NCI-H510A (cell line): ENCODE measurements at regions not wholly inside any gene's neighbourhood (a gene's known extent, or its start where the extent isn't known, plus 50 kb on each side); places are given as distances from the start of the nearest gene placed in this dataset.

Experiments used
- DNase-seq: peaks from one replicate; lab custom pipeline; 2025; lab: John Stamatoyannopoulos, UW

DNA sequence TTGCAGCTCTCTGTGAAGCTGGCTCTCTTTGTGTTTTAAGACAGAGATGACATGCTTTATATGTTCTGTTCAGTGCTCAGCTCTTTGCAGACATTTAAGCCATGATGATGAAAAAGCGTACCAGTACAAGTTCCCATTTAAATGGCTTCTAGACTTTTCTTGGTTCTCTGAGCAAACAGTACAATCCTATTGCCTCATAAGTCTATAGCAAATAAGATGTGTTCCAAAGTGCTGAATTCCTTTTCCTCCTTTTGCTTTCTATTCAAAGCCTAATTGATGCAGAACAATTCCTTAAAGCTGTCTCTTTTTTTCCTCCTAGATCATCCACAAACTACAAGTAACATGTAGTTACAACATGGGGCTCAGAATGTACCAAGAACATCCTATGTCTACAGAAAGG, 168.8 kb upstream of the SPATS2L start:
- DNase-seq = no peak

DNA sequence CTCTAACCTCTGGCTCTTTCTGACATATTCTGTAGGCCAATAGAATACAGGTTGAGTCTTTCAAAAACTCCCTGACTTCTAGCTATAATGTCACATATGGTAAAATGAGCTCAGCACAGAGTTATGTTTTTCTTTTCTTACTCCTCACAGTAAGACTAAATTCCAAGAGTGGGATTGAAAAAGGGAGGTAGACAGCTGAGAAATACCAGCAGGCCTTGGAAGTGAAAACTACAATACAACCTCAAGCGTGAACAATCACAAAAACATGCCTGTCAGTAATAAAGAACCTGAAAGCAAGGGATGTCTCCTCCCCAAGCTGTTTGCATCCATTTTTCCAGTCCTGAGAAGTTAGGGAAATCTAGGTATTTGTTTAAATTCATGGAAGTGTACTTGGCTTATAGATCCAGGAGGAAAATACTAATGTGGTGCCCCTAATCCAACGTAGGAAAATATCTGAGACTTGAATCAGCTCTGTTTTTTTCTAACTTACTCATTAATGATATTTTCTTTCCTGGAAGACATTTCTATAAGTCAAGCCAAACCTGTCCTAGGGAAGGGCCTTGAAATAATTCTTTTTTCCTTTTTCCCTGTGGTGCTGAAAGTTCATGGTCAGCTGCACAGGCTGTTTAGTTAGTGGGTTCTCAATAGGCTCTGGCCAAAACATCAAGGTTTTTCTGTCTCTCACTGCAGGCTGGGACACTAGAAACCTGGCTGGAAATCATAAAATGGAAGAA, 167.9 kb upstream of the SPATS2L start:
- DNase-seq = no peak

DNA sequence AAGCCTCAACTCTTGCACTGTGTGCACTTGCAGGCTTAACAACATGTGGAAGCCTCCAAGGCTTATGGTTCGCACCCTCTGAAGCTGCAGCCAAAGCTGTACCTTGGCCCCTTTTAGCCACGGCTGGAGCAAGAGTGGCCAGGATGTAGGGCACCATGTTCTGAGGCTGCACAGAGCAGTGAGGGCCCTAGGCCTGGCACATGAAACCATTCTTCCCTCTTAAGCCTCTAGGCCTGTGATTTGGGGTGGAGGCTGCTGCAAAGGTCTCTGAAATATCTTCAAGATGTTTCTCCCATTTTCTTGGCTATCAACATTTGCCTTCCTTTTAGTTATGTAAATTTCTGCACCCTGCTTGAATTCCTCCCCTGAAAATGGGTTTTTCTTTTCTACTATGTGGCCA, 161.9 kb upstream of the SPATS2L start:
- no peak for DNase-seq

DNA sequence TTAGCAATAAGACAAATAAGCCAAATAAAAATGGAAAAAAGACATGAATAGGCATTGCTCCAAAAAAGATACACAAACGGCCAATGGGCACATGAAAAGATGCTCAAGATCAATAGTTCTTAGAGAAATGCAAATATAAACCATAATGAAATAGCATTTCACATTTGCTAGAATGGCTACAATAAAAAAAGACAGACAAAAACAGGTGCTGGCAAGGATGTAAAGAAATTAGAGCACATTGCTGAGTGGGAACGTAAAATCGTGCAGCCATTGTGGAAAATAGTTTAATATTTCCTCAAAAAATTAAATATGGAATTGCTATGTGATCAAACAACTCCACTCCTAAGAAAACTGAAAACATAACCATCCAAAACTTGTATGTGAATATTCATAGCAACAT, 160.0 kb upstream of the SPATS2L start:
- no peak for DNase-seq

DNA sequence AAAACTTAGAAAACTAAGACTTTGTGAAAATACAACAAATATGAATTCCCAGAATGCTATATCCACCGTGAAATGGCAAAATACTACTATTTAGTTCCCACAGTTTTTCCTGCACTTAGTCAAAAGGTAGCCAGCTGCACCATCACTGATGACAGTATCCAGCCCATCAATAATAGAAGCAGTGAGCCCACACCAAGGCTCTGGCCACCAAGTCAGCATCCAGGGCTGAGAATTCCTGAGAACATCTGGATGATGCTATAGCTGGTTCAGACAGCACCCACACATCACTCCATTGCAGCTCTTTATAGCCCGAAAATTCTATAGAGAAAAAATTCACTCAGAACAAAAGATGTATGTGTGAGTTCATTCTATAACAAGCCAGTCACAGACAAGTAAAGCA, 159.1 kb upstream of the SPATS2L start:
- no peak for DNase-seq

DNA sequence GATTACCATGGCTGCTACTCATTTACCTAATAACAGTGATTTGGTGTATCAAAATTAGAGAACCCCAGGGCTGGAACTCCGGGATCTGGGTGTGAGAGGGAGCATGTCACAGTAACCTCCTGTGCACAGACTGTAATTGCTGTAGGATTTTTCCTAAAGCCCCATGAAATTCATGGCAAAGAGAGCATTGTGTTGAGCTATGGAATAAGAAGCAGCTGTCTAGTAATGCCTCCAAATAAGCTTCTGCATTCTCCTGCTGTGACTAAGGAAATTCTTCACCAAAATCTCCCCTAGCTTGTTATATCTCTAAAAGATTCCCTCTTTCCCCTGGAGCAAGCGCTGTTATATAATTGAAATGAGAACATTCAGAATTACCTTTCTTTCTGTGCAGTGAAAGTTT, 158.1 kb upstream of the SPATS2L start:
- DNase-seq = no peak

DNA sequence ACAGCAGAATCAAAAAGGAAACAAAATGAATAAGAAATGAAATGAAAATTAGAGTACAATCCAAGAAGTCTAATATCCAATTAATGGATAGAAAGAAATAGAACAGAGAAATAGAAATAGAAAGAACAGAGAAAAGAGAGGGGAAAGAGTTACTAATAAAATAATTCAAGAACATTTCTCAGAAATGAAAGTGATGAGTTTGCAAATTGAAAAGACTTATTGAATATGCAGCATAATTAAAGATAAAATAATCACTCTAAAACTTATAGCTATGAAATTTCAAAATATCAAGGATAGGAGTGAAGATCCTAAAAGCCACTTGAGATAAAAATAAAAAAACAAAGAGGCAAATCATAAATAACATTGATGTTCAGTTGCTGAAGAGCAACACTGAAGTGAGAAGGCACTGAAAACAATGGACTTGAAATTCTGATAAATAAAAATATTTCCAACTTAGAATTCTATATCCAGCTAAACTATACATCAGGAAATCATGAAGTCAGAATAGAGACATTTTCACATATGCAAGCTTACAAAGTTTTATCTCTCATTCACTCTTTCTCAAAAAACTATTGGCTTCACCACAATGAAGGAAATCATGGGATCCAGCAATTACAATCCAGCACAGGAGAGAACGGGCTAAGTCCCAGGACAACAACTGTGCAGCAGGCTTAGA, 155.9 kb upstream of the SPATS2L start:
- no peak for DNase-seq

DNA sequence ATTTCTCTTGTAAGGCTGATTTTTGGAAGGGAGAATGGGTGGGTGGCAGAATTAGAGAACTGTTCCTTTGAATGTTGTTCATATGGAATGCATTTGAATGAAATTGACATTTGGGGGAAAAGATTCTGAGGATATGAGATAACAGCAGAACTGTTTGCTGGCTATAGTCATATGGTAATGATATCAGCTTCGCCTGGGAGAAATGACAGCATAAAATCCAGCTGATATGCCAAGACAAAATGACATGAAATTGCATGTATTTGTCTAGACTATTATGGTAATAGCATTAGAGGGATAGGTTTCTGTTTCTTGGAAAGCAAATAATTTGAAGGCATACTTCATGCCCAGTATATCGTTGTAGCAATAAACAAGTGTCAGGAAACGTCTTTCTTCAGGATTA, 150.8 kb upstream of the SPATS2L start:
- DNase-seq = no peak

DNA sequence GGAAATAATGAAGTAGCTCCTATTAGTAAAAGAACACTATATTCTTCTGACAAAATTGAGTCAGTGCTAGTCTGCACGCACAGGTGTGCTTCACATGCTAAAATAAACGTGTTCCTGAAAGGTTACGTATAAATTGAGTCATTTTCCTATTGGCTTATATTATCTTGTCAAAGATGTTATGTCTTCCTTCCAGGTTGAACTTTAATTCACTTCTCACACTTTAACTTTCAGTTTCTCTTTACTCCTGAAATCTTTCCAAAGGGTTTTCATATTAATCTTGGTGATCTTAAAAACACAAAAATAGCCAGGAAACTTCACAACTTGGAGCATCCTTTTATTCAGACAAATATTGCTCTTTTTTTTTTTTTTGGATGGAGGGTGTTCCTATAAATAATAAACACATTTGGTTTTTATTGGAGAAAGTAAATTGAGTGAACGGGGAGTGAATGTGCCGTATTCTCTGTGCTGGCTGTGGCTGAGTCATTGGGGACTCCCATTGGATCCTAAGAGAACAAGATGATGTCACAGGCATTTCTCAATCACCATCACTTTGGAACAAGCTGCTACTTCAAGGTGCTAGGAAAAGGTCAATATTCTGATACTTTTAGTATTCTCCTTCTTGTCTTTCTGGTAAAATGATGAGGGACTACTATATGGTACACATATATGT, 150.2 kb upstream of the SPATS2L start:
- no peak for DNase-seq

DNA sequence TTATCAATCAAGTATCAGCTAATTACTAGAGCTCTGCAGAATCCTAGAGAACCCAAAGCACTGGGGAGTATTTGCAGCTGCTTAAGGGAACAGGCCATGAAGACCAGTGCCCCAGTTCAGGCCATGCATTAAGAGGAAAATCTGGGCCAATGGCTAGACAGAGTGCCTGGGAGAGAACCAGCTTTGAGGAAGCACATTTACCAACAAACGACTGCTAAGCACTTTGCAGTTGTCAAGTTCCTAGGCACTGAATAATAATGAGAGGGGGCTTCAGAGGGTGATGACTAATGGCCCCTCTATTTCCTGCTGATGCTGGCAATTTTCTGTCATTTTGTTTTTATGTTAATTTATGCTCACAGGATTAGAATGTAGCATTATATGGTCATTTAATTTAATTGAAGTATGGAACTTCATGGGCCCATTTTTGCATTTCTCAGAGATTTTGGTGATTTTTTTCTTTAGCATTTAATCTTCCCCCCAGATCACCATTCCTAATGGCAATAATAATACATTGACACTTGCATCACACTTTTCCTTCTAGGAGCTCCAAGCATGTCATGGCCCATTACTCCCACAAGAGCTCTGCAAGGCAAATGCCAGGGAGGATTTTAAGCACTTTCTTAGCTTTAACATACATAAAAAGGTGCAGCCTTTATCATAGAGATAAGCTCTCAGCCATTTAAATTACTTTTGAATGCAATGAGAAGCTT, 147.7 kb upstream of the SPATS2L start:
- no peak for DNase-seq

DNA sequence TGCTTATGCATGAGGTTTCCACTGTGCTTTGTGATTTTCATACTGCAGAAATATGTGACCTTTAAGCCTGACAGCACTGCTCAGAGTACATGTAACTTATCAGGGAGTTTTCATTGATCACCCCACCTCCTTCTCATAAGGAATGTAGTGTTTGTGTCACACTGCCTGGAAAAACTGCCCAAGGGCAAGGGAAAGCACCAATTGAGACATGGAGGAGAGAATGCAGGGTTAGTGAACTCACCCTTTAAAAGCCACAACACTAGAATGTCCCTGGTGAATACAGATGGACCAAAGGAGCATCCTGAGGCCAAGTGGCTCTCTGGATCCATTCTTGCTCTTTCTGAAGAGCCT, 147.2 kb upstream of the SPATS2L start:
- DNase-seq = no peak

DNA sequence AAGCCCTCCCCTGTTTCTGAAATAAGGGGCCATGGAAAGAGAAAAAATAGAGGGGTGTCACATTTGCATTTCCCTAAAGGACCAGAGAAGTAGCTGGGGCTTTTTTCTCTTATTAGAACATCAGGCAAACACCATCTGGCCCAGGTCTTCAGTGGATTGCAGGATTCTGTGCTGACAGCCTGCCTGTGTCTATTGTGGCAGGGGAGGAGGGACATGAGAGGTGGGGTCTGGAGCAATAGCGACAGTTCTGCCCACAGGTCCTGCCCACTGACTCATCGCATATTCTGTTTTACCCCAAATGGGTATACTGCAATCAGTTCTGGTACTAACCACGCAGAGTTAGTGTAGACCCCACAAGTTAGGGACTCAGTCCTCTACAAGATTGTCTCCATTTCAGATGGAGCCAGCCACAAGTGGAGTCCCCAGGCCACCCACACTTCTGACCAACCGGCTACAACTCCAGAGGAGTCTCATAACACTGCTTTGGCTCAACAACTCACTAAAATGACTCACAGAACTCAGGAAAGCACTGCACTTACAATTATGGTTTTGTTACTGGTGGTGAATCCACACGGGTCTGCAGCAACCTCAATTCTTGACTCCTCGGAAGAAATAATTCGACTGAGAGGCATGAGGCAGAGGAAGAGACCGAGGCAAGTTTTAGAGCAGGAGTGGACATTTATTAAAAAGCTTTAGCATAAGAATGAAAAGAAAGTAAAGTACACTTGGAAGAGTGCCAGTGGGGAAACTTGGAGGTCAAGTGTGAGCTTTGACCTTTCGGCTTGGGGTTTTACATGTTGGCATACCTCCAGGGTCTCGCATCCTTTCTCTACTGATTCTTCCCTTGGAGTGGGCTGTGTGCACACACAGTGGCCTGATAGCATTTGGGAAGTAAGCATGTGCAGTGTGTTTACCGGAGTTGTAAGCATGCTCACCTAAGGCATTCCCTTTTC, 146.4 kb upstream of the SPATS2L start:
- DNase-seq = no peak

DNA sequence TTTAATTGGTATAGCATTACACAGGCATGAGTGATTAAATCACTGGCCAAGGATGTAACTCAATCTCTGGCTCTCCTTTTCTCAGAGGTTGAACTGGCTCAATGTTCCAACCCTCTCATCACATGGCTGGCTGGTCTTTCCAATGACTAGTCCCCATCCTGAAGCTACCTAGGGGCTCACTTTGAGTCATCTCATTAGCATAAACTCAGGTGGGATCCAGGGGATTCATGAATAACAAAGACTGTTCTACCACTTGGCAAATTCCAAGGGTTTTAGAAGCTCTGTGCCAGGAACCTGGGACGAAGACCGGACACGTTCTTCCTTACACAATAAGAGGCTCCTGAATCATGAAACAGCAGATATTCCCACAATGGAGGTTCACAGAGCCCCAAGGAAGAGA, 145.0 kb upstream of the SPATS2L start:
- no peak for DNase-seq

DNA sequence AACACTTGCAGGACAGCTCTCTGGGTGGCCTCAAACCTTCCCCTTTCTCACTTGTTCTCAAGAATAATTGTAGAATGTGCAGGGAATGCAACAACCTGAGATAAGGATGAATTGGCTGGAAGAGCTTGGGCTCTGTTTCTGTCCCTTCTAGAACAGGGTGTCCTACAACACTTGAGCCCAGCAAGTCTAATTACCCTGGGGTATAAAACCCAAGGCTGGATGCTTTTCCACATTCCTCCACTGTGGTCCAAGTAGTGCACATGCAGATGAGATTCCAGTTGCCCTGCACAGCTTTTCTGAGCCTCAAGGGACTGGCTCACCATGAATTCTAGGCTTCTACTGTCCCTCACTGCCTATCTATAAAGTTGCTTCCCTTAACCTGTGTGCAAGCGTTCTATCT, 140.8 kb upstream of the SPATS2L start:
- no peak for DNase-seq

DNA sequence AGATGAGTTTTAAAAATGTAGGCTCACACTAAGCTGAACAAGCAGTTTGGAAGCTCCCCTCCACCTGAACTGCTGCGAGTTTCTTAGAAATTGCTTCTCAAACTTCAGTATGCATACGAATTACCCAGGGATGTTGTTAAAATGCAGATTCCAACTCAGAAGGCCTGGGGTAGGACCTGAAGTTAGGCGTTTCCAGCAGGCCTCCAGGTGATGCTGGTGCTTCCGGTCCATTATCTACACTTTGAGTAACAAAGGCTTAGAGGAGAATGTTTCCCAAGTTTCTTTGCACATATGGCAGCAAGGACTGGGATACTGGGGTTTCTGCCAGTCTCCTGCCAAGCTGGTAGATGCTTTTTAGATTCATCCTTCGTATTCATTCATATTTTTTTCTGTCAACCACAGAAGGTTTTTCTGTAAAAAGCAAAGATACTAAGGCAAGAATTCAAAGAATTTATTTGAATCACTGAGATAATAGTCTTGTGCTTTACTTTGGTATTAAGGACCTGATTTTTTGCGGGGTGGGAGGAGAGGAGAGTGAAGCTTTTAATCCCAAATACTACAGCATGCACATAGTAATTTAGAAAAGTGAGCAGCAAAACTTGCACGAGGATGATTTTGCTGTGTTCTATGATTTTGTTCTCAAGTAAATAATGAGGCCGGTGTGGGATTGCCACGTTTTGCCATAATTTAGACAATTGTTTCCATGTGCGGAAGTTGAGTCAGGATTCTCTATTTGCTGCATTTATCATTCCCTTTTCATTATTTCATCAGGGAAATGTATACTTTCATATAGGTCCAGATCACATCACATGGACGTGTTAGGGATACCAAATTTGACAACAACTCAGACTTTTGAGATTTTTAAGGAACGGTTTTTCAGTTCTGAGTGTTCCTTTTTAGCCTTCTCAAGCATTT, 137.6 kb upstream of the SPATS2L start:
- DNase-seq = no peak

DNA sequence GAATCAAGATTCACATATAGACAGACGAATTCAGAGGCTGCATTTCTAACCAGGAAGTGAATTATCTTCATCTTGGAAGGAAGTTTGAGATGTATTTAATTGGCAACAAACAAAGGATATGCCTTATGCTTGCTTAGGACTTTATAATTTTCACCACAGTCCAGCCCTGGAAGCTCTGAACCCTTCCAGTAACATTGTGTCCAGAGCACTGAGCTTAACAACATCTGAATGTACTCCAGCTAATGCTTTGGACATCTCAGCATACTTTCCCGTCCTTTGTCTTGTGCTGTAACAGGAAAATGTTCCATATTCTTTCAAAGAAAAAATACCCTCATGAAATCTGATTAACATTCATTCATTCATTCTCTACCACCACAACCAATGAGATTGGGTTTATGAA, 136.3 kb upstream of the SPATS2L start:
- no peak for DNase-seq

DNA sequence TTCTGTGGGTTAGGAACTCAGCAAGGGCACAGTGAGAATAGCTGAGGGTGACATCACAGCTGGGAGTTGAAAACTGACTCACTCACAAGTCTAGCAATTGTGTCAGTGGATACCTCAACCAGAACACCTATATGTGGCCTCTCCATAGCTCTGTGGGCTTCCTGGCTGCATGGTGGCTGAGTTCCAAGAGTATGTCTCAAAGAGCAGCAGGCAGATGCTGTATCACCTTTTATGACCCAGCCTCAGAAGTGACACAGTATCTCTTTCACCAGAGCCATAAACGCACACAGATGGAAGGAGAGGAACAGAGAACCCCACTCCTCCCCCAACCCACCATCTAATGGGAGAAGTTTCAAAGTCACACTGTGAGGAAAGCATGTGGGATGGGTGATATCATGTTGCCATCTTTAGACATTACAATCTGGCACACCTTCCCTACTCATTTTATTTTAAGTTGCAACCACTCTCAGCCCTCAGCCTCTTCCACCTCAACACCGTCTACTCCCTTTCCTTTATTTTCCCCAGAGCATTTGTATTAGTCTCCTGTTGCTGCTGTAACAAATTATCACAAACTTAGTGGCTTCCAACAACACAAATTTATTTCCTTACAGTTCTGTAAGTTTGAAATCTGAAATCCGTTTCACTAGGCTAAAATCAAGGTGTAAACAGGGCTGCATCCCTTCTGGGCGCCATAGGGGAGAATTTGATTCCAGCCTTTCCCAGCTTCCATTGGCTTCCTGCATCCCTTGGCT, 134.6 kb upstream of the SPATS2L start:
- DNase-seq = no peak

DNA sequence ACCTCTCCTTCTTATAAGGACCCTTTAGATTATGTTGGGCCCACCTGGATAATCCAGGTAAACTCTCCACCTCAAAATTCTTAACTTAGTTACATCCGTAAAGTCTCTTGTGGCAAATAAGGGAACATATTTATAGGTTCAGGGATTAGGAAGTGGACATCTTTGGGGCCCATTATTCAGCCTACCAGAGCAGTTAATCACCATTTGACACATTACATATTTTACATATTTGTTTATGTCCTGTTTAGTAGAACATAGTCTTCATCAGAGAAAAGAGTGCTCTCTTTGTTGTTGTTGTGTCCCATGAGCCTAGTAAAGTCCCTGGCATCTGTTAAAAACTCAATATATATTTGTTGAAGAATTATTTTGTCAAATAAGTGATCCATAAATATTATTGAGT, 134.0 kb upstream of the SPATS2L start:
- no peak for DNase-seq

DNA sequence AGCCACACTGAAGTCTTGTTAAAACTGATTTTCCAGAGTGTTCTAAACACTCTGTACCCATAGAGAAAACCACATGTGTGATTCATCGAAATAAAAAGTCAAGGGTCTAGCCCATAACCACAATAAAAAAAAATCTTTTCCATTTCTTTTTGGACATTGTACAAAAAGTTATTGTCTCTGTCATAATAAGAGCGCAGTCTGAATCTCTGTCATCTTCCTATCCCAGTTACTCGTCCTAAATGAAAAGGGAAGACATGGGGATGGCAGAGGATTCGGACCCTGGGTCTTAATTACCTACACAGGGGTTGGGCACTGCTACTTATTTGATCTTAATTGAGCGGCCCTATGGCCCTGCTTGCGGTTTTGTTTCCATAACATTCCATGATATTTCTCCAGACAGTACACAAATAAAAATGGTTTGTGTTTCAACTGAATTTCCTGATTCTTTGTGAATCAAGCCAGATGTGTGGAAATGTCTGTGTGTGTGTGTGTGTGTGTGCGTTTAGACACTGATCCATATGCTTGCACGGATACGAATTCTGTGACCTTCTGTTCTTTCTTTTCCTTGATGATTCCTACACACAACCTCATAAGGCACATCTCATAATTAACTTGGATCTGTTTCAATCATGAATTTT, 133.4 kb upstream of the SPATS2L start:
- DNase-seq = no peak
